Suprapubic skin (tissue), 3 donors: ENCODE measurements at regions not wholly inside any gene's neighbourhood (a gene's known extent, or its start where the extent isn't known, plus 50 kb on each side); places are given as distances from the start of the nearest gene placed in this dataset.
"Not testable (repeated sequence)": the region's sequence is repeated elsewhere in the genome, so short reads cannot be mapped to it uniquely, and the experiment has no call there.

Experiments
- EP300 ChIP-seq: sonication (generic); formaldehyde crosslinking; IDR thresholded peaks from one replicate; pipeline ENCODE4 v1.6.1; 2017; ENCODE audit warnings: antibody characterized with exemption
- TF ChIP-seq, protein P1 (sequence below), 2 donors: fragments of 200-600 bp in 1 of 2; fragments of 450-650 bp in 1 of 2; sonication (generic) in 1 of 2; IDR thresholded peaks; one replicate each; pipeline ENCODE4 v1.5.1; 2016 to 2019; ENCODE audit warnings: antibody characterized with exemption in 2 of 2, mild to moderate bottlenecking in 1 of 2, moderate library complexity in 1 of 2

DNA sequence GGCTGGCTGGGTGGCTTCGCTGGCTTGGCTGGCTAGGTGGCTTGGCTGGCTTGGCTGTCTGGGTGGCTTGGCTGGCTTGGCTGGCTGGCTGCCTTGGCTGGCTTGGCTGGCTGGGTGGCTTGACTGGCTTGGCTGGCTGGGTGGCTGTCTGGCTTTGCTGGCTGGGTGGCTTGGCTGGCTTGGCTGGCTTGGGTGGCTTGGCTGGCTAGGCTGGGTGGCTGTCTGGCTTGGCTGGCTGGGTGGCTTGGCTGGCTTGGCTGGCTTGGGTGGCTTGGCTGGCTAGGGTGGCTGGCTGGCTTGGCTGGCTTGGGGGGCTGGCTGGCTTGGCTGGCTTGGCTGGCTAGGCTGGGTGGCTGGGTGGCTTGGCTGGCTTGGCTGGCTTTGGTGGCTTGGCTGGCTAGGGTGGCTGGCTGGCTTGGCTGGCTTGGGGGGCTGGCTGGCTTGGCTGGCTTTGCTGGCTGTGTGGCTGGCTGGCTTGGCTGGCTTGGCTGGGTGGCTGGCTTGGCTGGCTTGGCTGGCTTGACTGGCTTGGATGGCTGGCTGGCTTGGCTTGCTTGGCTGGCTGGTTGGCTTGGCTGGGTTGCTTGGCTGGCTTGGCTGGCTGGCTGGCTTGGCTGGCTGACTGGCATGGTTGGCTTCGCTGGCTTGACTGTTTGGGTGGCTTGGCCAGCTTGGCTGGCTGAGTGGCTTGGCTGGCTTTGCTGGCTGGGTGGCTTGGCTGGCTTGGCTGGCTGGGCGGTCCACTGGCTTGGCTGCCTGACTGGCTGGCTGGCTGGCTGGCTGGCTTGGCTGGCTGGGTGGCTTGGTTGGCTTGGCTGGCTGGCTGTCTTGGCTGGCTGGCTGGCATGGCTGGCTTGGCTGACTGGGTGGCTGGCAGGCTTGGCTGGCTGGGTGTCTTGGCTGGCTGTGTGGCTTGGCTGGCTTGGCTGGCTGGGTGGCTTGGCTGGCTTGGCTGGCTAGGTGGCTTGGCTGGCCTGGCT is 436.3 kb downstream of the GOLGA6L6 start:
- TF ChIP-seq, protein P1, sequence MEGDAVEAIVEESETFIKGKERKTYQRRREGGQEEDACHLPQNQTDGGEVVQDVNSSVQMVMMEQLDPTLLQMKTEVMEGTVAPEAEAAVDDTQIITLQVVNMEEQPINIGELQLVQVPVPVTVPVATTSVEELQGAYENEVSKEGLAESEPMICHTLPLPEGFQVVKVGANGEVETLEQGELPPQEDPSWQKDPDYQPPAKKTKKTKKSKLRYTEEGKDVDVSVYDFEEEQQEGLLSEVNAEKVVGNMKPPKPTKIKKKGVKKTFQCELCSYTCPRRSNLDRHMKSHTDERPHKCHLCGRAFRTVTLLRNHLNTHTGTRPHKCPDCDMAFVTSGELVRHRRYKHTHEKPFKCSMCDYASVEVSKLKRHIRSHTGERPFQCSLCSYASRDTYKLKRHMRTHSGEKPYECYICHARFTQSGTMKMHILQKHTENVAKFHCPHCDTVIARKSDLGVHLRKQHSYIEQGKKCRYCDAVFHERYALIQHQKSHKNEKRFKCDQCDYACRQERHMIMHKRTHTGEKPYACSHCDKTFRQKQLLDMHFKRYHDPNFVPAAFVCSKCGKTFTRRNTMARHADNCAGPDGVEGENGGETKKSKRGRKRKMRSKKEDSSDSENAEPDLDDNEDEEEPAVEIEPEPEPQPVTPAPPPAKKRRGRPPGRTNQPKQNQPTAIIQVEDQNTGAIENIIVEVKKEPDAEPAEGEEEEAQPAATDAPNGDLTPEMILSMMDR (IDR thresholded peaks at IDR 0.05), result not testable (repeated sequence)
- TF ChIP-seq EP300, result not testable (repeated sequence)
